Stomach (tissue), 4 donors: ENCODE measurements at regions not wholly inside any gene's neighbourhood (a gene's known extent, or its start where the extent isn't known, plus 50 kb on each side); places are given as distances from the start of the nearest gene placed in this dataset.

Experiments used
- POLR2A ChIP-seq, 4 donors: fragments of 450-650 bp; IDR thresholded peaks; one replicate each; pipeline ENCODE4 v1.6.1; 2016; ENCODE audit warnings: antibody characterized with exemption in 4 of 4, control low read depth in 2 of 4, mild to moderate bottlenecking in 1 of 4, moderate library complexity in 1 of 4
- TF ChIP-seq, protein P1 (sequence below), 7 experiments: fragments of 450-650 bp in 4 of 7; fragments of 200-600 bp in 3 of 7; sonication (generic) in 3 of 7; IDR thresholded peaks; one replicate each; pipeline ENCODE4 v1.5.1; 2016 to 2019; ENCODE audit warnings: antibody characterized with exemption in 7 of 7, control low read depth in 2 of 7, mild to moderate bottlenecking in 1 of 7

DNA sequence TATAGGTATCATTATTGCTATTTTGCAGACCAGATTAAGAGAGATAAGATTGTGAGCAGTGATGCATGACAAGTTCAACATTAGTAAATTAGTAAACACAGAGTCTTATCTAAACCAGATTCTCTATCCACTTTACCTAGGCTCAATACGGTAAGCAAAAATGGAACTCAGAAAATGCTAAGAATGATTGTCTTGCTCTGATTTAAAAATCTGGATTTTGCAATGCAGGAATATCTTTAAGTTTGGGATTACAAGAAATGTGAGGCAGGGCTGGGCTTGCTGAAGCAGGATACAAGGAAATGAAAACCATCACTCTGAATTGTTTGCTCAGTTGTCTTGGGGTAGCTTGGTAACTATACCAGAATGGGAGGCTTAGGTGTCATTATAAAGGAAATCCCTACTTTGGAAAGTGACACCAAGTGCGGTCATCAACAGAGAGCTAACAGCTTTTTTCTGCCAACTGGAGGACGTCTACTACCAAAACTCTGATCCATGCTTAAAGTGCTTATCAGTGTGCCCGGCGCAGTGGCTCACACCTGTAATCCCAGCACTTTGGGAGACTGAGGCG is 332.7 kb upstream of the RUNX1 start:
- no peak for TF ChIP-seq POLR2A (IDR thresholded peaks at IDR 0.05)
- TF ChIP-seq, protein P1, sequence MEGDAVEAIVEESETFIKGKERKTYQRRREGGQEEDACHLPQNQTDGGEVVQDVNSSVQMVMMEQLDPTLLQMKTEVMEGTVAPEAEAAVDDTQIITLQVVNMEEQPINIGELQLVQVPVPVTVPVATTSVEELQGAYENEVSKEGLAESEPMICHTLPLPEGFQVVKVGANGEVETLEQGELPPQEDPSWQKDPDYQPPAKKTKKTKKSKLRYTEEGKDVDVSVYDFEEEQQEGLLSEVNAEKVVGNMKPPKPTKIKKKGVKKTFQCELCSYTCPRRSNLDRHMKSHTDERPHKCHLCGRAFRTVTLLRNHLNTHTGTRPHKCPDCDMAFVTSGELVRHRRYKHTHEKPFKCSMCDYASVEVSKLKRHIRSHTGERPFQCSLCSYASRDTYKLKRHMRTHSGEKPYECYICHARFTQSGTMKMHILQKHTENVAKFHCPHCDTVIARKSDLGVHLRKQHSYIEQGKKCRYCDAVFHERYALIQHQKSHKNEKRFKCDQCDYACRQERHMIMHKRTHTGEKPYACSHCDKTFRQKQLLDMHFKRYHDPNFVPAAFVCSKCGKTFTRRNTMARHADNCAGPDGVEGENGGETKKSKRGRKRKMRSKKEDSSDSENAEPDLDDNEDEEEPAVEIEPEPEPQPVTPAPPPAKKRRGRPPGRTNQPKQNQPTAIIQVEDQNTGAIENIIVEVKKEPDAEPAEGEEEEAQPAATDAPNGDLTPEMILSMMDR (IDR thresholded peaks at IDR 0.05) = no peak
